Right forelimb (tissue), 1 donor: ENCODE measurements at regions not wholly inside any gene's neighbourhood (a gene's known extent, or its start where the extent isn't known, plus 50 kb on each side); places are given as distances from the start of the nearest gene placed in this dataset.

Experiments used
- DNase-seq: peaks from one replicate; pipeline ENCODE4 v3.0.0-alpha.2; 2018

DNA sequence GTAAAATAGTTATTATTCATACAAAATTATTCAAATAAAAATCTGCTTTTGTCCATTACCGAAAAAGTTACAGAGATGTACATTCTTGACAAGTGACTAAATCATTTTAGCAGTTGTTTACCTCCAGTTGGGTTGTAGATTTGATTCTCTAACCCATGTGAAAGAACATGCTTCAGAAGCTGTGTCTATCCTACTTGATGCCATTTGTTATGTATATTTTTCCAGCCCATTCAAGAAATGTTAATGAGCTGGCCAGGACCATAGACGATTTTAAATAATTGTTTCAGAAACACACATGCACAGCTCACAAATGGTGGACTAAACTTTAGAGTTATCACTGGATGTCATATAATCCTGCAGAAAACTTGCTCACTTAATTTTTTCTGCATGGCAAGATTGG lies 391.1 kb upstream of the REG3G start:
- no peak for DNase-seq

GRCh38 chr2:78644854-78645253 lies 380.6 kb upstream of the REG3G start:
- DNase-seq: no peak

DNA sequence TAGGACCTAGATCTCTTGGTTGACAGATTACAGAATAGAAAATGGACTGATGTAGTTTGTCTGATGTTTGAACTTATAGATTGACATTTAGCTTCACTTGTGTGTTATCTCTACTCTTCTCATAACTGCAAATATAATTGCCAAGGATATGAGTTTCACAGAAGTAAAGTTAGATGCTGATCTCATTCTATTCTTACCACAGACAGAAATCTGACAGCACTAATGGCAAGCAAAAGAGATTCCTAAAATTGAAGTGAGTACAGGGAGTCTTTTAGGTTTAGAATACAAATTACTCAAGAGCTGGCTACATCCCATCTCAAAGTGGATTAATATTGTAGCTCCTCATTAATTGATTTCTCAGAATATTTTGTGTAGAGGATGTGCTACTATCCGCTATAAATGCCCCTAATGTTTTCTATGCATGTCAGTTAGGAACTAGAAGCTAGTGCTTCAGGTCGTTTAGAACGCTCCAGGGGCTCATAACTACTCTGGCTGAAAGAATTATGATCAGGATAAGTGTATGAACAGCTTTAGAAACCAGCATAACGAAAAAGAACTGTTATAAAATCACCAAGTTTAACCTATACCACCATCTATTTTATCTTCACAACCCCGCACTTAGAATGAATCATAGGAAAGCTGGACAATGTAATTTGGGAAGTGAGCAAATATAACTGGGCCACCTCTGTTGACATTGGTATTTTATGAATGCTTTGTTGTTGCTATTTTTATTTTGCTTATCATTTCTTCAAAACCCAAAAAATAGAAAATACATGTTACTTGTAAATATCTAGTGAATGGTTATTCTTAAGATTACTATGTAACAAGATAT lies 378.8 kb upstream of the REG3G start:
- no peak for DNase-seq

- no peak for DNase-seq
These were observed 376.9 kb upstream of the REG3G start for GRCh38 chr2:78648558-78648957.

- DNase-seq: no peak
These were observed 370.6 kb upstream of the REG3G start for GRCh38 chr2:78654941-78655340.

DNA sequence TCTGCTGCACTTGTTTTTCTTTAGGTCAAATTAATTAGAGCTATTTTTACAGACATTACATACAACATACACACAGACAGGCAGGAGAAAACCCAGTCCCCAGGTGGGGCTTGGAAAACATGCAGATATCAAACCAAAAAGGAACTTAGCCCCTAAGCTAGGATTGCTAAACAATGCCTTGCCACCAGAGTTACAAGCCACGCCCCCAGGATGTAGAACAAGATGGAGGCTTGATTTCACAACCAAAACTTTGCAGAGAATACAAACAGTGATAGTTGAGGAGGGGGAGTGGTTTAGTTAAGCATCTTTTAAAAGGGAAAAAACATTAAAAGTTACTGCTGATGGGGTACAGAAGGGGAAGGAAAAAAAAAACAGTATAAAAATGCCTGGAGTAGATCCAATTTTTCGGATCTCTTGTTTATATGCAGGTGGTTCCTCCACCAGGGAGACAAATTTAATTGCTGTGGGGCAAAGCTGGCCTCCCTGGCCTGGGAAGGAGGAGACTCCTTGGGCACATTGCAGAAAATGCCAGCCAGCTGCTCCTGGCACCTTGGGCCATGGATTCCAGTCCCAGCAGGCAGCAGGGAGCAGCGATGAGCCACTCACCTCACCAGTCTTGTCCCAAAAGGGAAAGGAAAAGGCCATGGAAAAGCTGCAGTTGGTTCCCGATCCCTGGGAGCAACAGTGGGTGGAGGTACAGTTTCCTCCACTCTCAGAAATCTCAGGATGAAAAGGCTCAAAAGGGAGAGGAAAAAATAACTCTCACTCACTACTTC lies 348.4 kb upstream of the REG3G start:
- no peak for DNase-seq

GRCh38 chr2:78677774-78678173 lies 347.7 kb upstream of the REG3G start:
- no peak for DNase-seq

DNA sequence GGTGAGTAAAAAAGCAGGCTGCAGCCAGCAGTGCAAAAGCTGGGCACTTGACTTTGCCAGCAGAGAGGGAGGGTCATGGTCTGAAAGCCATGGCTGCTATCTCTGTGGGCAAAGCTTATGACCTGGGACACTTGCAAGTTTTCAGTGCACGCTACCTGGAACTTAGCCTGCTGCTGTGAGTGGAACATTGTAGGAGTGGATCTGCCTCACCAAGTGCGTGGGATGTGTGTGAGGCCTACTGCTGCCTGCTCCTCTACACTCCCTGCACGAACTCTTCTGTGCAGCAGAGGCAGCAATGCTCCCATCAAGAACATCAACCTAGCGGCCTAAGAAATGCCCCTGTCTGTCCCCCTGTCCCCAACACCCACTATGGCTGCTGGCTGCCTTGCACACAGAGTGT lies 344.1 kb upstream of the REG3G start:
- DNase-seq: no peak

DNA sequence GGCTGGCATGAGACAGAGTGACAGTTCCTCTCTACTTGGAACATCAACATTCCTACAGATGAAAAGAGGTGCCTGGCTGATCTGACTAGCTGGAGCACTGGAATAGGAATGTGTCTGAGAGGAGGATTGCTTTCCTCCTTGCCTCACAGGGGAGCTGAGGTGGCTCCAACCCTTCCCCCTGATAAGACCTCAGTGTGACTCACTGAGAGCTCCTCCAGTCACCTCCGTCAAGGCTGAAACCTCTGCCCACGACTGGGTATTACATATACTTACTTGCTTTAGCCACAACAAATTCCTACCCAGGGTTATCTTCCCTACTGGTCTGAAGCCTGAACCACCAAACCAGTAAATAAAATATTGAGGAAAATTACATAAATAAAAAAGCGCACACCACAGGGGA lies 342.7 kb upstream of the REG3G start:
- no peak for DNase-seq

DNA sequence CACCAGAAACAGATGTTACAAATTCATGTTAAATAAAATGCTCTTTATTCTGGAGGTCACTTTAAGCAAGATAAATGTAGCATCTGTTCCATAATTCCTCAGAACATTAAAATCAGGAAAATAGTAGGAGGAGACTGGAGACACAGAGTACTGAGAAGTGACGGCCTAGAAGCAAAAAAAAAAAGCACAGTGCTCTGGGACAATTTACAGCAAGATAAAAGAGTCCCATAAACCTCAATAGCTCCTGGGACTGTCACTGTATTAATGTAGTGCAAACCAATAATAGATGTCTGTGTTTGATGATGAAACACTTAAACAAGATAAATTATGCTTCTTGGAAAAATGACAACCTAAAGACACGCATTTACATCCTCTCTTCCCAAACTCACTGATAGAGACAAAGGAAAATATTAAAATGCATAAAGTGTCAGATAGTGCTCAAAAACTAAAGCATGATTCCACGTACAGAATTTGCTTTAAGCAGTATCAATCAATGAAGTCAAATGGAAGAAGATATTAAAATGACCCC lies 338.8 kb upstream of the REG3G start:
- DNase-seq: no peak

GRCh38 chr2:78699696-78700095 lies 325.8 kb upstream of the REG3G start:
- no peak for DNase-seq

- no peak for DNase-seq
These were observed 324.0 kb upstream of the REG3G start for GRCh38 chr2:78701546-78701945.

DNA sequence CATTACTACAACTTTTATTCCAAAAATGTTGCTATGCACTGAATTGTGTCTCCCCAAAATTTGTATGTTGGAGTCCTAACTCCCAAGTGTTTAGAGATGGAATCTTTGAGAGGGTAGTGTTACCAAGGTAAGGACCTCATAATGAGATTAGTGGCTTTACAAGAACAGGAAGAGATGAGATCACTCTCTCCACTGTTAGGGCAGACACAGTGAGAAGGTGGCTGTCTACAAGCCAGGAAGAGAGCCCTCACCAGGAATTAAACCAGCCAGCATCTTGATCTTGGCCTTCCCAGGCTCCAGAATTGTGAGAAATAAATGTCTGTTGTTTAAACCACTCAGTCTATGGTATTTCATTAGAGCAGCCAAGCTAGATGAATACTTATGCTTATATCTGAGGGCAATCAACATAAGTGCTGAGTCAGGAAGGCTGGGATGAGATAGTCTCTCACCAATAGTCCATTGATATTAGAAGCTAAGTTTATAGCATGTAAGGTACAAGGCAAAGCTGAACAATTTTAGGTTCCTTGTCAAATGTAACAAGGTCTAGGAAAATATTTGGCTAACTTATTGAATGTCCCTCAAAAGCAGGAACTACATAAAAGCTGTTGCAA lies 317.6 kb upstream of the REG3G start:
- no peak for DNase-seq

DNA sequence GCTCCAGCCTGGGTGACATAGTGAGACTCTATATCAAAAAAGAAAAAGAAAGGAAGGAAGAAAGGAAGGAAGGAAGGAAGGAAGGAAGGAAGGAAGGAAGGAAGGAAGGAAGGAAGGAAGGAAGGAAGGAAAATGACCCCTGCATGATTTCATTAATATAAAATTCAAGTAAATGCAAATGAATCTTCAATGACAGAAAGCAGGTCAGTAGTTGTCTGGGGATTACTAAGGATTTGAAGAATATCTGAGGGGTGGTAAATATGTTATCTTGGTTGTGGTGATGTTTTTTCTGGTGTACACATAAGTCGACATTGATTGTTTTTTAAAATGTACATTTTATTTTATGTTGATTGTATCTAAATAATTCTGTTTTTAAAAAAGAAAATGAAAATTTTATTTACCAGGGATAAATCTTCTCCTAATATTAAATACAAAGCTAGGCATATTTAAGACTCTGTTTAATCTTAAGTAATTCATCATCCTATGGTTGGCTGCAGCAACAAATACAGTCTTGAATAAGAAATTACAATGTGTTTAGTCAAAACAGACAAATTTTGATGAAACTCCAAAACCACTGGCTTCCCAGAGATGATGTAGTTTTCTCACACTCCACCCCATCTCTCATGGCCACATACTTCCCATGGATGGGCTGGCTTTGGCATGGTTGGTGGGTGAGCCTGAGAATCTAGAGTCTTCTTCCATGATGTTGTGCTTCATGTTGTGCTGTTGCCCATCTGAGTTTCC lies 314.7 kb upstream of the REG3G start:
- no peak for DNase-seq

DNA sequence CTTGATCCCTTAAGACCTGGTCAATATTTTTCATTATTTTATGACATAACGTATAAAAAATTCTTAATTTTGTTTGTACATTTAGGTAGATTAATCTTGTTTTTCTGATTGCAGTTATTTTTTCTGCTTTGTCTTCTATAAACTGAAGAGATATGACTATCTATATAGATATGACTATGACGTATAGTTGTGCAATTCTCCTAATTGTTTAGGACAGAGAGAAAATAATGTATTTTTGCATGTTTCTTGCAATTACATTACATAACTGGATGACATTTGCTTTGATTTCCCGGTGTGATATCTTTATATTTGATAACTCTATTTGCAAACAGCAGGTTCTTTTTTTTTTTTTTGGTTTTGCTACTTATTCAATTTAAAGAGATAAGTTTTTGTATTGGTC lies 310.2 kb upstream of the REG3G start:
- DNase-seq: no peak

DNA sequence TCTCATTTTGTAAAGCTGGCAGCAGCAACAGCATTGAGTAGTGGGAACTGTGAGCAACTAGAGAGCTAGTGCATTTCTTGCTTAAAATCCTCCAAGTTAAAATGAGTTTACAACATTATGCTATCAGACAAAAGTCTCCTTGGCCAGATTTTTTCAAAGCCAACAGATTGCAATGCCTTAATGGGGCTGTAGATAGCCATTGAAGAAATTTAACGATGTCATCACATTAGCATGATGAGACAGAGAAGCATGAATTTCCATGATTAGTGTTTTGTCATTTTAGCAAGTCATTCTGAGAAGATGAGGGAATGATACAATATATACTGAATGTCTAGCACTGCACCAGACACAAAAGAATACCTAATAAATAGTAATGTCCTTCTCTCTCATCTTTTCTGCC lies 307.5 kb upstream of the REG3G start:
- no peak for DNase-seq

- no peak for DNase-seq
These were observed 307.0 kb upstream of the REG3G start for GRCh38 chr2:78718473-78718872.

DNA sequence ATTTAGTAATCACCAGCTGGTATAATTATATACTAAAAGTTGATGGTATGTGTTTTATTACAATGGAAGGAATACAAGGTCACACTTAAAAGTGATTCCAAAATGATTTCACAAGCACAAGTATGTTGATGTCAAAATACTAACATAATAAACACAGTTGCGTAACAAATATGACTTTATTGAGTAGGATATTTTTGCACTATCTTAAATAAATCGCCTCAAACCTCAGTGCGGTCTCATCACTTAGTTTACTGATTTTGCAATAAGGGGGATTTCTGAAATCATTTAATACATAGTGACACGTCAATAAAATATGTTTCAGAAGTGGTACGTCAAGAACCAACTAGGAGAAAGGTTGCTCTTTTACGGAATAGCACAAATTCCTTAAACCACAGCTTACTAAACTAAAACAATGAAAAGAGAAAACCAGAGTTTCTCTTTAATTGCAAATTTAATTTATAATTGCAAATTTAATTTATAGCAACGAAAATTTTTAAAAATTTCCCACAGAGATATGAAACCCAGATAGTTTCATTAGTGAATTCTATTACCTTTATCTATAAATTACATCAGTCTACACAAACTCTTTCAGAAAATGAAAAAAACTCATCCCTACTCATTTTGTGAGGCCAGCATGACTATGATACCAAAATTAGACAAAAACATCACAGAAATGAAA lies 304.0 kb upstream of the REG3G start:
- DNase-seq: no peak

DNA sequence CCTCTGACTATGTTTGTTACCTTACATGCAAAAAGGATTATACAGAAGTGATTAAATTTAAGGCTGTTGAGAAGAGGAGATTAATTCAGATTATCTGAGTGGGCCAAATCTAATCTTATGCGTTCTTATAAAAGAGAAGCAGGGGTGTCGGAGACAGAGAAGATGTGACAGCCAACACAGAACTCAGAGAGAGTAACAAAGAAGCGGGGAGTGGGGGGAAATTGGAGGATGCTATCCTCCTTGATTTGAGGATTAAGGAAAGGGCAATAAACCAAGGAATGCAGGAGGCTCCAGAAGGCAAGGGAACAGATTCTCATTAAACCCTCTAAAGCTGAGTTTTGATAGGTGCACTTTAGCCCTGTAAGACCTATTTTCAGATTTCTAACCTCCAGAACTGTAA lies 291.3 kb upstream of the REG3G start:
- DNase-seq: no peak

DNA sequence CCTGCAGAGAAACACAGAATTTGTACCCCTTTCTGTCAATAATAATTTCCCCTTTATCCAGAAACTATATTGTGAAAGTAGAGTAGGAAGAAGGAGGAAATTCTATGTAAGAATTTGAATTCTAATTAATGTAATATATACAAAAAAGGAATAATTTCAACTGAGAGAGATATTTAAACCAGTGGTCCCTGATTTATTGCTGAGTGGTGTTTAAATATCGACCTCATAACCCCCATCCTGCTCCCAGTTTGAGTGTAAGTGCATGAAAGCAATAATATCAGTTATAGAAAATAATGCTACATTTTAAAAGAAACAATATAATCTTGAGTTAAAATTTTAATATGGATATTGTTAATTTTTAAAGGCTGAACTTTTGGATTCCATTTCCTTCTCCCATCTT lies 286.2 kb upstream of the REG3G start:
- DNase-seq: no peak

DNA sequence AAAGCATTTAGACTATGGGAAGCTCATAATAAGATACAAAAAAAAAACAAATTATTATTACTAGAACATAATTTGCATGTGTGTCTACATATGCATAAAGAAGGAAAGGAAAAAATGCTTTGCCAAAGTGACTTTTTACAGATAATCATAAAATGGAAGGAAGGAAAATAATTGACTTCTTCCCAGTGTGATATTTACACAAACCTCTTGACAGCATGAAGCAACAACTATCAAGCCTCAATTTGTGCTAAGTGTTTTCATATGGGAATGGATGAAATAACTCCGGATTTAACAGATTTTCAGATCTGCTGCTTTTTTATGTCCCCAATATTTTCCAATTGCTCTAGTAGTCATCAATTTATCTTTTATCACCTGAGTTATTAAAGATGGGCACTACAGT lies 275.9 kb upstream of the REG3G start:
- no peak for DNase-seq

DNA sequence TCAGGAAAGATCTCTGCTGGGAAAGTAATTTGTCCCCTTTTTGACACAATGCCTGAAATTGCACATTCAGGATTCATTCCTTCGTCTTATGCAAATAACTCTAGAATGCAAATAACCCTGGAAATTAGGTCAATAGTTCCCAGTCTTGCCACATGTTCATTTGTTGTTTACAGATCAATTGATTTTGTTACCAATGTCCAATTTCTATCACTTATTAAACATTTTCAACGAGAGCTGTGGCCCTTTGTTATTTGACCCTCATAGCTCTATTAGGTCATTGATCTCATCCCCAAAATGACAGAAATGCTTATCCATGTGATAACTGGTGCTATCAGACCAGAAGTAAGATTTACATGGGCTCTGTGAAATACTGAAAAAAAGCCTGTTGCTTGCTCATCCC lies 275.3 kb upstream of the REG3G start:
- no peak for DNase-seq
